Esophagus muscularis mucosa (tissue), 4 donors: ENCODE measurements at regions not wholly inside any gene's neighbourhood (a gene's known extent, or its start where the extent isn't known, plus 50 kb on each side); places are given as distances from the start of the nearest gene placed in this dataset.

Source experiments
- EP300 ChIP-seq: sonication (generic); formaldehyde crosslinking; IDR thresholded peaks from one replicate; pipeline ENCODE4 v1.6.1; 2017; ENCODE audit warnings: antibody characterized with exemption
- POLR2A ChIP-seq: fragments of 450-650 bp; IDR thresholded peaks from one replicate; pipeline ENCODE4 v1.6.1; 2017; ENCODE audit warnings: antibody characterized with exemption, moderate library complexity, mild to moderate bottlenecking, low read depth
- POLR2AphosphoS5 ChIP-seq, 2 donors: sonication (generic); formaldehyde crosslinking; IDR thresholded peaks; one replicate each; pipeline ENCODE4 v1.6.1; 2017; ENCODE audit warnings: antibody characterized with exemption in 2 of 2
- TF ChIP-seq, protein P1 (sequence below), 3 experiments: fragments of 200-600 bp in 2 of 3; fragments of 450-650 bp in 1 of 3; sonication (generic) in 2 of 3; IDR thresholded peaks; one replicate each; pipeline ENCODE4 v1.5.1; 2017 to 2019; ENCODE audit warnings: antibody characterized with exemption in 3 of 3, mild to moderate bottlenecking in 2 of 3, moderate library complexity in 1 of 3

DNA sequence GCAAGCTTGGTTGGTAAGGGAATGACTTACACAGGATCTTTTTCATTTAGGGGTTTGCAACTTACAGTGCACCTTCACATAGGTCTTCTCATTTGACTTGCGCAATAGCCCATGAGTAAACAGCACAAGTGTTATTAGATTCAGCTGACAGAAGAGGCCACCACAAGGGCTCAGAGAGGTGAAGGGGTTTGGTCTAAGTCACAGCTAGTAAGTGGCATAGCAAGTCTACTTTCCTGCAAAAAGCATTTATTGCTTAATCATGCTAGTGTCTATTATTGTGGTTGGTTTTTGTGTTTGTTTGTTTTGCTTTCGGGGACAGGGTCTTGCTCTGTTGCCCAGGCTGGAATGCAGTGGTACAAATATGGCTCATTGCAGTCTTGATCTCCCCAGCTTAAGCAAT, 83.3 kb downstream of the SPRY1 start:
- no peak for TF ChIP-seq POLR2AphosphoS5 (IDR thresholded peaks at IDR 0.05)
- no peak for TF ChIP-seq EP300
- TF ChIP-seq, protein P1, sequence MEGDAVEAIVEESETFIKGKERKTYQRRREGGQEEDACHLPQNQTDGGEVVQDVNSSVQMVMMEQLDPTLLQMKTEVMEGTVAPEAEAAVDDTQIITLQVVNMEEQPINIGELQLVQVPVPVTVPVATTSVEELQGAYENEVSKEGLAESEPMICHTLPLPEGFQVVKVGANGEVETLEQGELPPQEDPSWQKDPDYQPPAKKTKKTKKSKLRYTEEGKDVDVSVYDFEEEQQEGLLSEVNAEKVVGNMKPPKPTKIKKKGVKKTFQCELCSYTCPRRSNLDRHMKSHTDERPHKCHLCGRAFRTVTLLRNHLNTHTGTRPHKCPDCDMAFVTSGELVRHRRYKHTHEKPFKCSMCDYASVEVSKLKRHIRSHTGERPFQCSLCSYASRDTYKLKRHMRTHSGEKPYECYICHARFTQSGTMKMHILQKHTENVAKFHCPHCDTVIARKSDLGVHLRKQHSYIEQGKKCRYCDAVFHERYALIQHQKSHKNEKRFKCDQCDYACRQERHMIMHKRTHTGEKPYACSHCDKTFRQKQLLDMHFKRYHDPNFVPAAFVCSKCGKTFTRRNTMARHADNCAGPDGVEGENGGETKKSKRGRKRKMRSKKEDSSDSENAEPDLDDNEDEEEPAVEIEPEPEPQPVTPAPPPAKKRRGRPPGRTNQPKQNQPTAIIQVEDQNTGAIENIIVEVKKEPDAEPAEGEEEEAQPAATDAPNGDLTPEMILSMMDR (IDR thresholded peaks at IDR 0.05), result no peak
- TF ChIP-seq POLR2A, result no peak
